HepG2 (cell line): ENCODE measurements at regions not wholly inside any gene's neighbourhood (a gene's known extent, or its start where the extent isn't known, plus 50 kb on each side); places are given as distances from the start of the nearest gene placed in this dataset.

Source experiments
- ATAC-seq: fragments of 200-7000 bp; cut with Tn5 transposase; 3 replicates; pipeline ENCODE4 v1.9.1; 2020; ENCODE audit warnings: mild to moderate bottlenecking, moderate library complexity
- BruUV-seq: library from RNA; stranded (reverse); fragments of 400-500 nt; replicated peaks from 2 replicates; lab custom pipeline; 2021; lab: Mats Ljungman, UMichigan
- CTCF ChIA-PET: fragments of 300-600 bp; formaldehyde crosslinking; extraction: SDS; loops from one replicate; lab custom pipeline; 2021; ENCODE audit warnings: low total read pairs, inconsistent platforms, low intra/inter-chr PET ratio; lab: Yijun Ruan, JAX
- POLR2A ChIA-PET: fragments of 350-600 bp; sonication (Branson Sonifier 250); formaldehyde crosslinking; loops from one replicate; lab custom pipeline; 2020; ENCODE audit warnings: antibody characterized with exemption, inconsistent platforms; lab: Yijun Ruan, JAX
- DNase-seq: peaks from one replicate; pipeline ENCODE4 v3.0.0-alpha.2; 2015; ENCODE audit warnings: low spot score
- FAIRE-seq: peaks from 3 replicates; lab custom pipeline; 2011; peaks lifted over from hg19 to GRCh38; lab: Jason Lieb, UNC
- H2AFZ ChIP-seq: one replicate; pipeline ENCODE4 v1.6.1; 2011; ENCODE audit warnings: low read length, inconsistent platforms
- H3K27ac ChIP-seq: fragments of 300-600 bp; 3 replicates; pipeline ENCODE4 v1.8.0; 2011; ENCODE audit warnings: mixed run types, mild to moderate bottlenecking, mixed read lengths, low read length, inconsistent platforms; ENCODE audit not compliant: insufficient read depth; ENCODE audit errors: extremely low read length
- H3K27me3 ChIP-seq, 2 experiments: fragments of 200-600 bp in 1 of 2; 2 replicates in 1 of 2; 3 replicates in 1 of 2; pipeline versions ENCODE4 v1.6.0 to v1.8.0; 2011; ENCODE audit warnings: low read length in 2 of 2, mild to moderate bottlenecking in 2 of 2, moderate library complexity in 2 of 2, inconsistent platforms in 1 of 2; ENCODE audit not compliant: insufficient read depth in 2 of 2, control insufficient read depth in 1 of 2
- H3K36me3 ChIP-seq, 2 experiments: fragments of 200-600 bp in 1 of 2; replicated peaks in 1 of 2; 2 replicates in 1 of 2; 3 replicates in 1 of 2; pipeline versions ENCODE4 v1.5.1 to v1.8.0; 2011; ENCODE audit warnings: low read length in 2 of 2, inconsistent platforms in 1 of 2; ENCODE audit not compliant: insufficient read depth in 2 of 2, control insufficient read depth in 1 of 2
- H3K4me1 ChIP-seq: 2 replicates; pipeline ENCODE4 v1.5.1; 2012; ENCODE audit warnings: low read length, inconsistent platforms; ENCODE audit not compliant: insufficient read depth
- H3K4me2 ChIP-seq: 2 replicates; pipeline ENCODE4 v1.6.0; 2011; ENCODE audit warnings: low read depth, low read length, inconsistent platforms
- H3K4me3 ChIP-seq, 3 experiments: fragments of 200-600 bp in 1 of 3; sonication (generic), shearing (Covaris generic) in 1 of 3; replicated peaks in 1 of 3; 2 replicates each; pipeline ENCODE4 v1.5.1; 2011 to 2016; ENCODE audit warnings: low read length in 3 of 3, inconsistent platforms in 2 of 3, low read depth in 2 of 3, mild to moderate bottlenecking in 2 of 3, control low read depth in 1 of 3, mixed read lengths in 1 of 3; ENCODE audit not compliant: insufficient read depth in 1 of 3
- H3K79me2 ChIP-seq: one replicate; pipeline ENCODE4 v1.6.1; 2011; ENCODE audit warnings: low read length, inconsistent platforms; ENCODE audit not compliant: insufficient read depth
- H3K9ac ChIP-seq: 2 replicates; pipeline ENCODE4 v1.6.0; 2011; ENCODE audit warnings: mild to moderate bottlenecking, low read depth, low read length, inconsistent platforms; ENCODE audit not compliant: insufficient read depth
- H3K9me3 ChIP-seq: 2 replicates; pipeline ENCODE4 v1.5.1; 2012; ENCODE audit warnings: mild to moderate bottlenecking, low read length
- H4K20me1 ChIP-seq: 2 replicates; pipeline ENCODE4 v1.6.0; 2011; ENCODE audit warnings: inconsistent platforms, mild to moderate bottlenecking, low read length, moderate library complexity; ENCODE audit not compliant: insufficient read depth
- BRCA1 ChIP-seq: sonication (generic); formaldehyde crosslinking; IDR thresholded peaks from 2 replicates; pipeline ENCODE4 v1.4.0; 2020; ENCODE audit warnings: missing genetic modification reagents
- MTF2 ChIP-seq: sonication (generic); formaldehyde crosslinking; IDR thresholded peaks from 2 replicates; pipeline ENCODE4 v1.5.0; 2020; ENCODE audit warnings: missing genetic modification reagents, borderline replicate concordance
- SAFB2 ChIP-seq: sonication (generic); formaldehyde crosslinking; IDR thresholded peaks from 2 replicates; pipeline ENCODE4 v1.5.1; 2020; ENCODE audit warnings: missing genetic modification reagents, low read depth, mild to moderate bottlenecking, borderline replicate concordance
- SMAD1 ChIP-seq: sonication (generic); formaldehyde crosslinking; IDR thresholded peaks from 2 replicates; pipeline ENCODE4 v1.4.0; 2020; ENCODE audit warnings: missing genetic modification reagents, low read depth, mild to moderate bottlenecking, borderline replicate concordance
- SOX6 ChIP-seq, 2 experiments: fragments of 450-650 bp in 1 of 2; sonication (generic) in 1 of 2; formaldehyde crosslinking in 1 of 2; IDR thresholded peaks; 2 replicates each; pipeline versions ENCODE4 v1.4.0 to v1.6.1; 2017 to 2020; ENCODE audit warnings: antibody characterized with exemption in 1 of 2, mild to moderate bottlenecking in 1 of 2, missing genetic modification reagents in 1 of 2
- TCF12 ChIP-seq, 2 experiments: fragments of 450-650 bp in 1 of 2; sonication (generic) in 1 of 2; formaldehyde crosslinking in 1 of 2; IDR thresholded peaks; 2 replicates each; pipeline versions ENCODE4 v1.6.1 to v1.8.0; 2017 to 2022; ENCODE audit warnings: antibody characterized with exemption in 1 of 2, mild to moderate bottlenecking in 1 of 2, missing genetic modification reagents in 1 of 2, moderate library complexity in 1 of 2
- ZBTB1 ChIP-seq: sonication (generic); formaldehyde crosslinking; IDR thresholded peaks from 2 replicates; pipeline ENCODE4 v1.4.0; 2020; ENCODE audit warnings: missing genetic modification reagents, borderline replicate concordance
- ZNF143 ChIP-seq: sonication (generic); formaldehyde crosslinking; IDR thresholded peaks from 2 replicates; pipeline ENCODE4 v1.4.0; 2020; ENCODE audit warnings: missing genetic modification reagents
- ZNF275 ChIP-seq: sonication (generic); formaldehyde crosslinking; IDR thresholded peaks from 2 replicates; pipeline ENCODE4 v1.8.0; 2022; ENCODE audit warnings: missing genetic modification reagents, mild to moderate bottlenecking, inconsistent platforms, borderline replicate concordance
- ZSCAN21 ChIP-seq: sonication (generic); formaldehyde crosslinking; IDR thresholded peaks from 2 replicates; pipeline ENCODE4 v1.8.0; 2022; ENCODE audit warnings: mild to moderate bottlenecking, missing genetic modification reagents, moderate library complexity, borderline replicate concordance
- ZSCAN29 ChIP-seq: sonication (generic); formaldehyde crosslinking; conservative IDR thresholded peaks from 2 replicates; pipeline ENCODE4 v1.4.0; 2020; ENCODE audit warnings: mild to moderate bottlenecking, missing genetic modification reagents
- WGBS: methylation state at CpG from one replicate; pipeline ENCODE4 v1.1.6; 2017; ENCODE audit warnings: low lambda C conversion rate; 5-methylcytosine and 5-hydroxymethylcytosine counted together
- in situ Hi-C: cut with HindIII; loops from 2 replicates; pipeline ENCODE4 v1.10.0; 2017; ENCODE audit warnings: low pct_unique_long_range_greater_than_20kb; ENCODE audit not compliant: extremely low pct_ligation_motif_present
- intact Hi-C: fragments of 100-400 bp; cut with micrococcal nuclease; formaldehyde crosslinking; loops from one replicate; pipeline ENCODE4 v1.10.0; 2022; ENCODE audit not compliant: unreplicated experiment
- TF ChIP-seq, protein P1 (sequence below): sonication (generic); formaldehyde crosslinking; IDR thresholded peaks from 2 replicates; pipeline ENCODE4 v1.9.0; 2021; ENCODE audit warnings: mild to moderate bottlenecking, missing genetic modification reagents
- TF ChIP-seq, protein P2 (sequence below): sonication (generic); formaldehyde crosslinking; IDR thresholded peaks from 2 replicates; pipeline ENCODE4 v1.9.0; 2021; ENCODE audit warnings: missing genetic modification reagents, mild to moderate bottlenecking, borderline replicate concordance
- TF ChIP-seq, protein P3 (sequence below): sonication (generic); formaldehyde crosslinking; conservative IDR thresholded peaks from 2 replicates; pipeline ENCODE4 v1.8.0; 2022; ENCODE audit warnings: missing genetic modification reagents

GRCh38 chr11:127392575-127392974 is 392.0 kb upstream of the KIRREL3 start:
- Histone ChIP-seq H3K27ac (no peak overlapping the region), H2AFZ (no peak overlapping the region), H3K4me3 (no peak overlapping the region), H3K4me2 (no peak overlapping the region), H3K4me1 (no peaks in the 10 kb centered on the region), H3K9me3 (peaks cover 28% of the 10 kb centered on the region; the same call in 1 of the 2 replicates), H4K20me1 (no peaks in the 10 kb centered on the region), H3K27me3 (no peaks in the 10 kb centered on the region), H3K9ac (no peak overlapping the region), H3K79me2 (no peaks in the 10 kb centered on the region), H3K36me3 (no peaks in the 10 kb centered on the region)
- ATAC-seq (no peak), FAIRE-seq (no peak), DNase-seq (no peak)
- ChIA-PET CTCF (no interaction called here), POLR2A (no interaction called here)
- in situ Hi-C loops (no loop called here), intact Hi-C loops (no loop called here)
- WGBS = 0% methylated on average over 2 of the region's 2 CpGs
- BruUV-seq = no TSS peak
- TF ChIP-seq ZSCAN29 (CRISPR knock-in tag) (no peak), ZNF143 (CRISPR knock-in tag) (no peak), MTF2 (CRISPR knock-in tag) (no peak), BRCA1 (CRISPR knock-in tag) (no peak), ZNF275 (no peak), ZSCAN21 (CRISPR knock-in tag) (no peak), SMAD1 (CRISPR knock-in tag) (no peak), SAFB2 (CRISPR knock-in tag) (no peak), ZBTB1 (CRISPR knock-in tag) (no peak), TCF12 (IDR thresholded peaks at IDR 0.05) (no peak), TCF12 (CRISPR knock-in tag; IDR thresholded peaks at IDR 0.05) (no peak), SOX6 (IDR thresholded peaks at IDR 0.05) (no peak), SOX6 (CRISPR knock-in tag; IDR thresholded peaks at IDR 0.05) (no peak)
- TF ChIP-seq, protein P1, sequence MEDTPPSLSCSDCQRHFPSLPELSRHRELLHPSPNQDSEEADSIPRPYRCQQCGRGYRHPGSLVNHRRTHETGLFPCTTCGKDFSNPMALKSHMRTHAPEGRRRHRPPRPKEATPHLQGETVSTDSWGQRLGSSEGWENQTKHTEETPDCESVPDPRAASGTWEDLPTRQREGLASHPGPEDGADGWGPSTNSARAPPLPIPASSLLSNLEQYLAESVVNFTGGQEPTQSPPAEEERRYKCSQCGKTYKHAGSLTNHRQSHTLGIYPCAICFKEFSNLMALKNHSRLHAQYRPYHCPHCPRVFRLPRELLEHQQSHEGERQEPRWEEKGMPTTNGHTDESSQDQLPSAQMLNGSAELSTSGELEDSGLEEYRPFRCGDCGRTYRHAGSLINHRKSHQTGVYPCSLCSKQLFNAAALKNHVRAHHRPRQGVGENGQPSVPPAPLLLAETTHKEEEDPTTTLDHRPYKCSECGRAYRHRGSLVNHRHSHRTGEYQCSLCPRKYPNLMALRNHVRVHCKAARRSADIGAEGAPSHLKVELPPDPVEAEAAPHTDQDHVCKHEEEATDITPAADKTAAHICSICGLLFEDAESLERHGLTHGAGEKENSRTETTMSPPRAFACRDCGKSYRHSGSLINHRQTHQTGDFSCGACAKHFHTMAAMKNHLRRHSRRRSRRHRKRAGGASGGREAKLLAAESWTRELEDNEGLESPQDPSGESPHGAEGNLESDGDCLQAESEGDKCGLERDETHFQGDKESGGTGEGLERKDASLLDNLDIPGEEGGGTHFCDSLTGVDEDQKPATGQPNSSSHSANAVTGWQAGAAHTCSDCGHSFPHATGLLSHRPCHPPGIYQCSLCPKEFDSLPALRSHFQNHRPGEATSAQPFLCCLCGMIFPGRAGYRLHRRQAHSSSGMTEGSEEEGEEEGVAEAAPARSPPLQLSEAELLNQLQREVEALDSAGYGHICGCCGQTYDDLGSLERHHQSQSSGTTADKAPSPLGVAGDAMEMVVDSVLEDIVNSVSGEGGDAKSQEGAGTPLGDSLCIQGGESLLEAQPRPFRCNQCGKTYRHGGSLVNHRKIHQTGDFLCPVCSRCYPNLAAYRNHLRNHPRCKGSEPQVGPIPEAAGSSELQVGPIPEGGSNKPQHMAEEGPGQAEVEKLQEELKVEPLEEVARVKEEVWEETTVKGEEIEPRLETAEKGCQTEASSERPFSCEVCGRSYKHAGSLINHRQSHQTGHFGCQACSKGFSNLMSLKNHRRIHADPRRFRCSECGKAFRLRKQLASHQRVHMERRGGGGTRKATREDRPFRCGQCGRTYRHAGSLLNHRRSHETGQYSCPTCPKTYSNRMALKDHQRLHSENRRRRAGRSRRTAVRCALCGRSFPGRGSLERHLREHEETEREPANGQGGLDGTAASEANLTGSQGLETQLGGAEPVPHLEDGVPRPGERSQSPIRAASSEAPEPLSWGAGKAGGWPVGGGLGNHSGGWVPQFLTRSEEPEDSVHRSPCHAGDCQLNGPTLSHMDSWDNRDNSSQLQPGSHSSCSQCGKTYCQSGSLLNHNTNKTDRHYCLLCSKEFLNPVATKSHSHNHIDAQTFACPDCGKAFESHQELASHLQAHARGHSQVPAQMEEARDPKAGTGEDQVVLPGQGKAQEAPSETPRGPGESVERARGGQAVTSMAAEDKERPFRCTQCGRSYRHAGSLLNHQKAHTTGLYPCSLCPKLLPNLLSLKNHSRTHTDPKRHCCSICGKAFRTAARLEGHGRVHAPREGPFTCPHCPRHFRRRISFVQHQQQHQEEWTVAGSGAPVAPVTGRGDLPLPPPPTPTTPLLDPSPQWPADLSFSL (CRISPR knock-in tag) = no peak
- TF ChIP-seq, protein P2, sequence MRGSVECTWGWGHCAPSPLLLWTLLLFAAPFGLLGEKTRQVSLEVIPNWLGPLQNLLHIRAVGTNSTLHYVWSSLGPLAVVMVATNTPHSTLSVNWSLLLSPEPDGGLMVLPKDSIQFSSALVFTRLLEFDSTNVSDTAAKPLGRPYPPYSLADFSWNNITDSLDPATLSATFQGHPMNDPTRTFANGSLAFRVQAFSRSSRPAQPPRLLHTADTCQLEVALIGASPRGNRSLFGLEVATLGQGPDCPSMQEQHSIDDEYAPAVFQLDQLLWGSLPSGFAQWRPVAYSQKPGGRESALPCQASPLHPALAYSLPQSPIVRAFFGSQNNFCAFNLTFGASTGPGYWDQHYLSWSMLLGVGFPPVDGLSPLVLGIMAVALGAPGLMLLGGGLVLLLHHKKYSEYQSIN (CRISPR knock-in tag) = no peak
- TF ChIP-seq, protein P3, sequence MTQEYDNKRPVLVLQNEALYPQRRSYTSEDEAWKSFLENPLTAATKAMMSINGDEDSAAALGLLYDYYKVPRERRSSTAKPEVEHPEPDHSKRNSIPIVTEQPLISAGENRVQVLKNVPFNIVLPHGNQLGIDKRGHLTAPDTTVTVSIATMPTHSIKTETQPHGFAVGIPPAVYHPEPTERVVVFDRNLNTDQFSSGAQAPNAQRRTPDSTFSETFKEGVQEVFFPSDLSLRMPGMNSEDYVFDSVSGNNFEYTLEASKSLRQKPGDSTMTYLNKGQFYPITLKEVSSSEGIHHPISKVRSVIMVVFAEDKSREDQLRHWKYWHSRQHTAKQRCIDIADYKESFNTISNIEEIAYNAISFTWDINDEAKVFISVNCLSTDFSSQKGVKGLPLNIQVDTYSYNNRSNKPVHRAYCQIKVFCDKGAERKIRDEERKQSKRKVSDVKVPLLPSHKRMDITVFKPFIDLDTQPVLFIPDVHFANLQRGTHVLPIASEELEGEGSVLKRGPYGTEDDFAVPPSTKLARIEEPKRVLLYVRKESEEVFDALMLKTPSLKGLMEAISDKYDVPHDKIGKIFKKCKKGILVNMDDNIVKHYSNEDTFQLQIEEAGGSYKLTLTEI = no peak
